NCI-H460 (cell line): ENCODE measurements at regions not wholly inside any gene's neighbourhood (a gene's known extent, or its start where the extent isn't known, plus 50 kb on each side); places are given as distances from the start of the nearest gene placed in this dataset.
"Not testable (repeated sequence)": the region's sequence is repeated elsewhere in the genome, so short reads cannot be mapped to it uniquely, and the experiment has no call there.

Experiments used
- DNase-seq: peaks from one replicate; pipeline ENCODE4 v3.0.0-alpha.2; 2016; ENCODE audit warnings: low read depth; ENCODE audit errors: extremely low read depth

- no peak for DNase-seq
Observed at GRCh38 chr10:130963786-130964522, 347.6 kb downstream of the TCERG1L start.

GRCh38 chr10:130964771-130965170 is 346.8 kb downstream of the TCERG1L start:
- no peak for DNase-seq

- no peak for DNase-seq
Observed at GRCh38 chr10:130967161-130967560, 344.4 kb downstream of the TCERG1L start.

GRCh38 chr10:130967784-130968183 is 343.7 kb downstream of the TCERG1L start:
- DNase-seq = no peak

- DNase-seq = no peak
Observed at GRCh38 chr10:130968511-130968910, 343.0 kb downstream of the TCERG1L start.

- no peak for DNase-seq
Observed at GRCh38 chr10:130968964-130969363, 342.6 kb downstream of the TCERG1L start.

GRCh38 chr10:130969700-130970099 is 341.8 kb downstream of the TCERG1L start:
- no peak for DNase-seq

- DNase-seq = no peak
Observed at GRCh38 chr10:130970341-130971122, 341.0 kb downstream of the TCERG1L start.

GRCh38 chr10:130971123-130971435 is 340.4 kb downstream of the TCERG1L start:
- no peak for DNase-seq

- DNase-seq = no peak
Observed at GRCh38 chr10:130973127-130973839, 338.2 kb downstream of the TCERG1L start.

- no peak for DNase-seq
Observed at GRCh38 chr10:130974166-130974565, 337.4 kb downstream of the TCERG1L start.

GRCh38 chr10:130975351-130975750 is 336.2 kb downstream of the TCERG1L start:
- DNase-seq = not testable (repeated sequence)

GRCh38 chr10:130982802-130983201 is 328.7 kb downstream of the TCERG1L start:
- no peak for DNase-seq

GRCh38 chr10:130983749-130984148 is 327.8 kb downstream of the TCERG1L start:
- DNase-seq = no peak

GRCh38 chr10:130984686-130985085 is 326.8 kb downstream of the TCERG1L start:
- no peak for DNase-seq

GRCh38 chr10:130985158-130985753 is 326.3 kb downstream of the TCERG1L start:
- no peak for DNase-seq

- no peak for DNase-seq
Observed at GRCh38 chr10:130986846-130987245, 324.7 kb downstream of the TCERG1L start.

- DNase-seq = no peak
Observed at GRCh38 chr10:130987401-130987800, 324.1 kb downstream of the TCERG1L start.

- no peak for DNase-seq
Observed at GRCh38 chr10:130989670-130990232, 321.8 kb downstream of the TCERG1L start.

- no peak for DNase-seq
Observed at GRCh38 chr10:130990486-130990885, 321.0 kb downstream of the TCERG1L start.
